ENCODE measurements at regions not wholly inside any gene's neighbourhood (a gene's known extent, or its start where the extent isn't known, plus 50 kb on each side); places are given as distances from the start of the nearest gene placed in this dataset.

DNA sequence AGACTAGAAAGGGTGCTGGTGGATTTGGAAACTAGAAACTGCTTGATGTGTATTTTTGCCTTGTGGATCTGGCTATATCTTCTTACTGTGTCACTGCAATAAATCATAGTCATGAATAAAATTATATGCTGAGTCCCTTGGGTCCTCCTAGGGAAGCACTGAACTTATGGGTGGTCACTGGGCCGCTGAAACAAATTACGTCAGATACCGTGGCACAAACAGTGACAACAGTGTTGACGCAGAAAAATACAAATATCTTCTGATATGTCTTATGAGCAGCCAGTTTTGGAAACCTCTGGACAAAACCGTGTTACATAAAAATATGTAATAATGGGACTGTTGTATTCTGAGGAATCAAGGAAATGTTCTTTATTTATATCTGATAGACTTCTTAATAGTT lies 260.1 kb upstream of the SORCS1 start:
- Mint-ChIP-seq H3K9me3 (ENCODE audit: unreplicated experiment) (no peaks in the 10 kb centered on the region), H3K36me3 (ENCODE audit: low read depth, unreplicated experiment) (no peaks in the 10 kb centered on the region), H3K4me3 (ENCODE audit: unreplicated experiment) (no peak overlapping the region), H3K27ac (ENCODE audit: unreplicated experiment) (no peak overlapping the region), H3K27me3 (ENCODE audit: unreplicated experiment) (no peaks in the 10 kb centered on the region), H3K4me1 (ENCODE audit: unreplicated experiment) (no peaks in the 10 kb centered on the region)
- no peak for DNase-seq (ENCODE audit: low spot score)
- TF ChIP-seq, protein P1, sequence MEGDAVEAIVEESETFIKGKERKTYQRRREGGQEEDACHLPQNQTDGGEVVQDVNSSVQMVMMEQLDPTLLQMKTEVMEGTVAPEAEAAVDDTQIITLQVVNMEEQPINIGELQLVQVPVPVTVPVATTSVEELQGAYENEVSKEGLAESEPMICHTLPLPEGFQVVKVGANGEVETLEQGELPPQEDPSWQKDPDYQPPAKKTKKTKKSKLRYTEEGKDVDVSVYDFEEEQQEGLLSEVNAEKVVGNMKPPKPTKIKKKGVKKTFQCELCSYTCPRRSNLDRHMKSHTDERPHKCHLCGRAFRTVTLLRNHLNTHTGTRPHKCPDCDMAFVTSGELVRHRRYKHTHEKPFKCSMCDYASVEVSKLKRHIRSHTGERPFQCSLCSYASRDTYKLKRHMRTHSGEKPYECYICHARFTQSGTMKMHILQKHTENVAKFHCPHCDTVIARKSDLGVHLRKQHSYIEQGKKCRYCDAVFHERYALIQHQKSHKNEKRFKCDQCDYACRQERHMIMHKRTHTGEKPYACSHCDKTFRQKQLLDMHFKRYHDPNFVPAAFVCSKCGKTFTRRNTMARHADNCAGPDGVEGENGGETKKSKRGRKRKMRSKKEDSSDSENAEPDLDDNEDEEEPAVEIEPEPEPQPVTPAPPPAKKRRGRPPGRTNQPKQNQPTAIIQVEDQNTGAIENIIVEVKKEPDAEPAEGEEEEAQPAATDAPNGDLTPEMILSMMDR (IDR thresholded peaks at IDR 0.05; ENCODE audit: unreplicated experiment), result no peak

DNA sequence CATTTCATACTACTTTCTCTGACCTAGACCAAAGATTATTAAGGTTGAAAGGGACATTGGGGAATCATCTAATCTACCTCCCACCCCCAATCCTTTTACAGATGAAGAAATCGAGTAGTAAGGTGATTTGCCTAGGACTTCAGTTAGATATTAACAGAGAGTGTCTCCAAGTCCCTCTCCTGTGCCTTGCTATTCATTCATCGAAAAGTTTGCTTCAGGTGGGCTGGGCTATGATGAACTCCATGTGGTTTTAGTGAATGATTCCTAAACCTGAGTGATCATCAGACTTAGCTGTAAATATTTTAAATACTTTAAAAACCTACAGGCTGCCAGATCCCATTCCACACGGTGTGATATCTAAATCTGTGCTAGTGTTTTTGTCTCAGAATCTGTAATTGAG lies 259.4 kb upstream of the SORCS1 start:
- H3K4me1 Mint-ChIP-seq (ENCODE audit: unreplicated experiment), result no peaks in the 10 kb centered on the region
- DNase-seq (ENCODE audit: low spot score), result no peak
- H3K4me3 Mint-ChIP-seq (ENCODE audit: unreplicated experiment), result no peak overlapping the region
- no peaks in the 10 kb centered on the region for H3K27me3 Mint-ChIP-seq (ENCODE audit: unreplicated experiment)
- H3K27ac Mint-ChIP-seq (ENCODE audit: unreplicated experiment), result no peak overlapping the region
- H3K9me3 Mint-ChIP-seq (ENCODE audit: unreplicated experiment), result no peaks in the 10 kb centered on the region
- no peaks in the 10 kb centered on the region for H3K36me3 Mint-ChIP-seq (ENCODE audit: low read depth, unreplicated experiment)
- TF ChIP-seq, protein P1 (IDR thresholded peaks at IDR 0.05; ENCODE audit: unreplicated experiment), result no peak

DNA sequence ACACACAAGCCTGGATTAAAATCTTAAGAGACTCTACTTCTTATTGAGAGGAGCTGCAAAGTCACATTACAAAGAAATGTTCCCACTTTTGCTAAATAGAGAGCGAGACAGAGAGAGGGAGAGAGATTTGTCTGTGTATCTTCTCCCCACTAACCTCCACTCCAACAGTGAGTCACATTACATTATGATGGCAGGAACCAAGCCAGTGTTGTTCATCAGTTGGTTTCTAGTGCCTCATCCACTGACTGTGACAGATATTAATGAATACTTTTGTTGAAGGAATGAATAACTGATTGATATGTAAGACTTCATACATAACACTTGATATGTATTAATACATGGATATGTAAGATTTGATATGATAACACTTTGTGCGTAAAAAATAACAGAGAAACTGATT lies 258.2 kb upstream of the SORCS1 start:
- Mint-ChIP-seq H3K36me3 (ENCODE audit: low read depth, unreplicated experiment) (no peaks in the 10 kb centered on the region), H3K9me3 (ENCODE audit: unreplicated experiment) (no peaks in the 10 kb centered on the region), H3K4me1 (ENCODE audit: unreplicated experiment) (no peaks in the 10 kb centered on the region), H3K27me3 (ENCODE audit: unreplicated experiment) (no peaks in the 10 kb centered on the region), H3K4me3 (ENCODE audit: unreplicated experiment) (no peak overlapping the region), H3K27ac (ENCODE audit: unreplicated experiment) (no peak overlapping the region)
- TF ChIP-seq, protein P1 (IDR thresholded peaks at IDR 0.05; ENCODE audit: unreplicated experiment), result no peak
- no peak for DNase-seq (ENCODE audit: low spot score)

DNA sequence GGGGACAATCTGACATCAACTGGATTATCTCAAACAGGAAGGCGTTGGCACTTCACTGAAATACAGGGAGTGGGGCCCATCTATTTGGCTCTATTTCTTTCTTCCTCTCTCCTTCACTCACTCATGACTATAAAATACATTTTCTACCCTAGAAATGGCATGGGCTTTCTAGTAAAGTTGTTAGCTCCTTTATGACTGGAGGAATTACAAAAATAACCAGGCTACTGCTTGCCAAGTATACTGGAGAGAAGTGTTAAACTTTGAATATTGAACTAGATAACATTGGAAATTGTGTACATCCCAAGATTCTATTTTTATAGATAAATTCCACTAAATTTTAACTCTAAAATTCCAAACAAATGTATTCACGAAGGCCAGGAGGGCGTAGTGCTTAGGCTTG lies 255.7 kb upstream of the SORCS1 start:
- TF ChIP-seq, protein P1 (IDR thresholded peaks at IDR 0.05; ENCODE audit: unreplicated experiment), result no peak
- Mint-ChIP-seq H3K27ac (ENCODE audit: unreplicated experiment) (no peak overlapping the region), H3K27me3 (ENCODE audit: unreplicated experiment) (no peaks in the 10 kb centered on the region), H3K36me3 (ENCODE audit: low read depth, unreplicated experiment) (no peaks in the 10 kb centered on the region), H3K4me3 (ENCODE audit: unreplicated experiment) (no peak overlapping the region), H3K4me1 (ENCODE audit: unreplicated experiment) (no peaks in the 10 kb centered on the region), H3K9me3 (ENCODE audit: unreplicated experiment) (no peaks in the 10 kb centered on the region)
- no peak for DNase-seq (ENCODE audit: low spot score)

DNA sequence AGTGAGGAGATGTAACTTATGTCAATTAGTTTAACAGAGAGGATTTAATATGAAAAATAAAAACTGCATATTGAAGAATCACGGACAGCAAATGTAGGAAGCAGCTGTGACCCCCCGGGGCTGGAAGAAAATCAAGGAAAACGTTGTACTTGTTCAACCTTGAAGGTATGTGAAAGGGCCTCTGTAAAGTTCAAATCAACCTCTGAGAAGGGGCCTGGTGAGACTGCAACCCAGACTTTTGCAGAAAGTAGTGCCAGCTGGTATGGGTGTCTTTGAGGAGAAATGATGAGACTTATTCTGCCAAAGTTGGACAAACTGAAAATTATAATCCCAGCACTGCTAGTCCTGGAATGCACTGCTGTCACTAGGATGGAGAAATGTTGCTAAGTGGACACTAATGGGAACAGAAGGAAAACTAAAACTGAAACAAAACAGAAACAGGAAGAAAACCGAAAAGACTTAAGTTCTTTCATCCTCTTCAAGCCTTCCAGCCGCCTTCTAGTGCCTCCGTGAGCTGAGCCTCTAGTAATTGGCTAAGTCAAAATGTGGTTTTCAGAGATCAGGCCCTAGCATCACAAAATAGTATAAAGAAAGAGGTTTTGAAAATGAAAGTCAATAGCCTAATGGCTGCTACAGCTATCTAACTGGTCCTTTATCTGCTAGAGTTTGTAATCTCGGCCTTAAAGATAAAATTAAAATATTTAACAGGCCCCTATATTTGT lies 253.7 kb upstream of the SORCS1 start:
- Mint-ChIP-seq H3K9me3 (ENCODE audit: unreplicated experiment) (no peaks in the 10 kb centered on the region), H3K36me3 (ENCODE audit: low read depth, unreplicated experiment) (no peaks in the 10 kb centered on the region), H3K4me1 (ENCODE audit: unreplicated experiment) (no peaks in the 10 kb centered on the region), H3K27me3 (ENCODE audit: unreplicated experiment) (no peaks in the 10 kb centered on the region), H3K27ac (ENCODE audit: unreplicated experiment) (no peak overlapping the region), H3K4me3 (ENCODE audit: unreplicated experiment) (no peak overlapping the region)
- DNase-seq (ENCODE audit: low spot score), result no peak
- TF ChIP-seq, protein P1 (IDR thresholded peaks at IDR 0.05; ENCODE audit: unreplicated experiment), result no peak

Measured in endothelial cell (in vitro differentiated cells).